Esophagus squamous epithelium (tissue), 5 donors: ENCODE measurements at regions not wholly inside any gene's neighbourhood (a gene's known extent, or its start where the extent isn't known, plus 50 kb on each side); places are given as distances from the start of the nearest gene placed in this dataset.

Source experiments
- DNase-seq: peaks from one replicate; lab custom pipeline; 2025; lab: John Stamatoyannopoulos, UW
- H3K27ac ChIP-seq, 4 donors: fragments of 200-600 bp; sonication (generic); one replicate each; pipeline ENCODE4 v1.5.1; 2016 to 2019; ENCODE audit warnings: mild to moderate bottlenecking in 1 of 4
- H3K27me3 ChIP-seq, 4 donors: fragments of 200-600 bp; sonication (generic); 1 replicate in 3 of 4; 2 replicates in 1 of 4; pipeline versions ENCODE4 v1.5.1 to v1.6.0; 2017 to 2021; ENCODE audit warnings: antibody characterized with exemption in 1 of 4
- H3K36me3 ChIP-seq, 3 donors: fragments of 200-600 bp; sonication (generic); one replicate each; pipeline ENCODE4 v1.5.1; 2016 to 2019
- H3K4me1 ChIP-seq, 3 donors: fragments of 200-600 bp; sonication (generic); one replicate each; pipeline ENCODE4 v1.5.1; 2017 to 2019
- H3K4me3 ChIP-seq, 4 donors: fragments of 200-600 bp; sonication (generic); 1 replicate in 3 of 4; 2 replicates in 1 of 4; pipeline ENCODE4 v1.5.1; 2016 to 2019; ENCODE audit warnings: mild to moderate bottlenecking in 2 of 4, moderate library complexity in 1 of 4
- H3K9me3 ChIP-seq, 3 donors: fragments of 200-600 bp; sonication (generic); one replicate each; pipeline ENCODE4 v1.5.1; 2016 to 2019
- CTCF ChIP-seq, 6 experiments: fragments of 450-650 bp in 4 of 6; fragments of 200-600 bp in 2 of 6; sonication (generic) in 2 of 6; IDR thresholded peaks; one replicate each; pipeline ENCODE4 v1.5.1; 2016 to 2019; ENCODE audit warnings: antibody characterized with exemption in 6 of 6, mild to moderate bottlenecking in 4 of 6, moderate library complexity in 4 of 6
- POLR2A ChIP-seq, 4 donors: fragments of 450-650 bp; IDR thresholded peaks; one replicate each; pipeline ENCODE4 v1.6.1; 2017; ENCODE audit warnings: antibody characterized with exemption in 4 of 4, mild to moderate bottlenecking in 4 of 4, moderate library complexity in 3 of 4
- WGBS, 2 donors: methylation state at CpG; one replicate each; pipeline ENCODE4 v1.1.5; 2018; 5-methylcytosine and 5-hydroxymethylcytosine counted together
- intact Hi-C: fragments of 100-400 bp; cut with DNase I; formaldehyde crosslinking; loops from one replicate; pipeline ENCODE4 v1.15.0; 2022
- donor health status: DM: yes; HTN: yes; CAD: no.

GRCh38 chr5:74560245-74560644 is 80.3 kb downstream of the ENC1 start:
- intact Hi-C loops, result no loop called here
- Histone ChIP-seq H3K4me3 (no peak overlapping the region), H3K4me1 (no peaks in the 10 kb centered on the region), H3K27ac (no peak overlapping the region), H3K36me3 (no peaks in the 10 kb centered on the region), H3K9me3 (no peaks in the 10 kb centered on the region), H3K27me3 (no peaks in the 10 kb centered on the region)
- no peak for TF ChIP-seq POLR2A (IDR thresholded peaks at IDR 0.05)
- TF ChIP-seq CTCF (IDR thresholded peaks at IDR 0.05), result no peak
- DNase-seq, result no peak

- Histone ChIP-seq H3K27me3 (no peaks in the 10 kb centered on the region), H3K4me1 (no peaks in the 10 kb centered on the region), H3K36me3 (no peaks in the 10 kb centered on the region), H3K4me3 (no peak overlapping the region), H3K27ac (no peak overlapping the region), H3K9me3 (no peaks in the 10 kb centered on the region)
- intact Hi-C loops, result no loop called here
- DNase-seq, result no peak
- TF ChIP-seq CTCF (IDR thresholded peaks at IDR 0.05), result no peak
- TF ChIP-seq POLR2A (IDR thresholded peaks at IDR 0.05), result no peak
- WGBS, 2 donors, result 78 to 79% methylated on average over 6 of the region's 6 CpGs
Measured at GRCh38 chr5:74556631-74557595, 83.6 kb downstream of the ENC1 start.

GRCh38 chr5:74556006-74556405 is 84.5 kb downstream of the ENC1 start:
- intact Hi-C loops, result no loop called here
- TF ChIP-seq POLR2A (IDR thresholded peaks at IDR 0.05), result no peak
- TF ChIP-seq CTCF (IDR thresholded peaks at IDR 0.05), result no peak
- Histone ChIP-seq H3K36me3 (no peaks in the 10 kb centered on the region), H3K4me3 (no peak overlapping the region), H3K27me3 (no peaks in the 10 kb centered on the region), H3K9me3 (no peaks in the 10 kb centered on the region), H3K27ac (no peak overlapping the region), H3K4me1 (no peaks in the 10 kb centered on the region)
- 50 to 61% methylated on average over 3 of the region's 3 CpGs for WGBS, 2 donors
- DNase-seq, result no peak

GRCh38 chr5:74552101-74552500 is 88.4 kb downstream of the ENC1 start:
- intact Hi-C loops, result no loop called here
- TF ChIP-seq CTCF (IDR thresholded peaks at IDR 0.05), result no peak
- TF ChIP-seq POLR2A (IDR thresholded peaks at IDR 0.05), result no peak
- 78 to 90% methylated on average over 4 of the region's 4 CpGs for WGBS, 2 donors
- Histone ChIP-seq H3K9me3 (no peaks in the 10 kb centered on the region), H3K27me3 (peaks cover 0 to 6% (median 0%) of the 10 kb centered on the region in 4 donors), H3K4me1 (no peaks in the 10 kb centered on the region), H3K27ac (no peak overlapping the region), H3K4me3 (no peak overlapping the region), H3K36me3 (no peaks in the 10 kb centered on the region)
- DNase-seq, result no peak

GRCh38 chr5:74550927-74551326 is 89.6 kb downstream of the ENC1 start:
- H3K27me3 ChIP-seq, result peaks cover 0 to 6% (median 0%) of the 10 kb centered on the region in 4 donors
- DNase-seq, result no peak
- 74 to 83% methylated on average over 4 of the region's 4 CpGs for WGBS, 2 donors
- H3K36me3 ChIP-seq, result no peaks in the 10 kb centered on the region
- no peaks in the 10 kb centered on the region for H3K4me1 ChIP-seq
- no peaks in the 10 kb centered on the region for H3K9me3 ChIP-seq
- intact Hi-C loops, result no loop called here
- no peak for TF ChIP-seq CTCF (IDR thresholded peaks at IDR 0.05)
- no peak for TF ChIP-seq POLR2A (IDR thresholded peaks at IDR 0.05)
- no peak overlapping the region for H3K27ac ChIP-seq
- H3K4me3 ChIP-seq, result no peak overlapping the region
